GM21529 (cell line): ENCODE measurements at regions not wholly inside any gene's neighbourhood (a gene's known extent, or its start where the extent isn't known, plus 50 kb on each side); places are given as distances from the start of the nearest gene placed in this dataset.

Experiments used
- ATAC-seq: cut with Tn5 transposase; IDR thresholded peaks from one replicate; pipeline ENCODE4 v1.9.1; 2021; ENCODE audit not compliant: unreplicated experiment

- ATAC-seq = no peak
Measured at GRCh38 chr9:81532251-81532650, 157.1 kb downstream of the TLE1 start.

- no peak for ATAC-seq
Measured at GRCh38 chr9:81531511-81531910, 157.8 kb downstream of the TLE1 start.

GRCh38 chr9:81530846-81531245 lies 158.5 kb downstream of the TLE1 start:
- no peak for ATAC-seq

- no peak for ATAC-seq
Measured at GRCh38 chr9:81530310-81530810, 159.0 kb downstream of the TLE1 start.

GRCh38 chr9:81529556-81530193 lies 159.7 kb downstream of the TLE1 start:
- no peak for ATAC-seq

- ATAC-seq = no peak
Measured at GRCh38 chr9:81526587-81526986, 162.8 kb downstream of the TLE1 start.

GRCh38 chr9:81522716-81523551 lies 166.4 kb downstream of the TLE1 start:
- no peak for ATAC-seq

GRCh38 chr9:81521892-81522291 lies 167.5 kb downstream of the TLE1 start:
- no peak for ATAC-seq

GRCh38 chr9:81519816-81520495 lies 169.4 kb downstream of the TLE1 start:
- ATAC-seq = no peak

GRCh38 chr9:81517954-81518353 lies 171.4 kb downstream of the TLE1 start:
- no peak for ATAC-seq

- ATAC-seq = no peak
Measured at GRCh38 chr9:81513059-81513458, 176.3 kb downstream of the TLE1 start.

- ATAC-seq = no peak
Measured at GRCh38 chr9:81512641-81513040, 176.7 kb downstream of the TLE1 start.

- no peak for ATAC-seq
Measured at GRCh38 chr9:81508476-81508875, 180.9 kb downstream of the TLE1 start.

- ATAC-seq = no peak
Measured at GRCh38 chr9:81506941-81507864, 182.1 kb downstream of the TLE1 start.

- no peak for ATAC-seq
Measured at GRCh38 chr9:81499594-81499993, 189.8 kb downstream of the TLE1 start.

- no peak for ATAC-seq
Measured at GRCh38 chr9:81499021-81499454, 190.3 kb downstream of the TLE1 start.

- ATAC-seq = no peak
Measured at GRCh38 chr9:81498576-81498975, 190.8 kb downstream of the TLE1 start.

- ATAC-seq = no peak
Measured at GRCh38 chr9:81497091-81497490, 192.3 kb downstream of the TLE1 start.

- no peak for ATAC-seq
Measured at GRCh38 chr9:81492710-81493447, 196.5 kb downstream of the TLE1 start.
